ENCODE measurements at regions not wholly inside any gene's neighbourhood (a gene's known extent, or its start where the extent isn't known, plus 50 kb on each side); places are given as distances from the start of the nearest gene placed in this dataset.

DNA sequence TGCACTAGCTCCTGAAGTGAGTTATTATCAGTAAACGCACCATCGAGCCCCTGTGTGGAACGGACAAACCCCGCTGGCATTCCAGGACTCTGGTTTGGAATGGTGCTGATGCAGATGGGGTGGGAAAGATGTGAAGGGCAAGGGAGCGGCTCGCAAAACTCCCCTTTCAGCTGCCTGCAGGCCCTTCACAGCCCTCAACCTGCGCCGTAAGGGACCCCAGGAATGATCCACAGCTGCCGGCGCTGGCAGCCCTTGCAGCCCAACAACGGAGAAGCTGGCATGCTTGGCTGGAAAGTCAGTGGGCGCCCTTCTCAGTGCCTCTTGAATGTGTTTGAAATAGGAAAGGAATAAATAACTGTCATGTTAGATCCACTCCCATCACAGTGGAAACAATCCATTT lies 1445.5 kb downstream of the BRD1 start (continued):
- no peak for TF ChIP-seq ZNF114 (CRISPR knock-in tag; IDR thresholded peaks at IDR 0.05)
- no peak for TF ChIP-seq EZH2phosphoT487 (IDR thresholded peaks at IDR 0.05; ENCODE audit: unreplicated experiment)
- TF ChIP-seq, protein P1, sequence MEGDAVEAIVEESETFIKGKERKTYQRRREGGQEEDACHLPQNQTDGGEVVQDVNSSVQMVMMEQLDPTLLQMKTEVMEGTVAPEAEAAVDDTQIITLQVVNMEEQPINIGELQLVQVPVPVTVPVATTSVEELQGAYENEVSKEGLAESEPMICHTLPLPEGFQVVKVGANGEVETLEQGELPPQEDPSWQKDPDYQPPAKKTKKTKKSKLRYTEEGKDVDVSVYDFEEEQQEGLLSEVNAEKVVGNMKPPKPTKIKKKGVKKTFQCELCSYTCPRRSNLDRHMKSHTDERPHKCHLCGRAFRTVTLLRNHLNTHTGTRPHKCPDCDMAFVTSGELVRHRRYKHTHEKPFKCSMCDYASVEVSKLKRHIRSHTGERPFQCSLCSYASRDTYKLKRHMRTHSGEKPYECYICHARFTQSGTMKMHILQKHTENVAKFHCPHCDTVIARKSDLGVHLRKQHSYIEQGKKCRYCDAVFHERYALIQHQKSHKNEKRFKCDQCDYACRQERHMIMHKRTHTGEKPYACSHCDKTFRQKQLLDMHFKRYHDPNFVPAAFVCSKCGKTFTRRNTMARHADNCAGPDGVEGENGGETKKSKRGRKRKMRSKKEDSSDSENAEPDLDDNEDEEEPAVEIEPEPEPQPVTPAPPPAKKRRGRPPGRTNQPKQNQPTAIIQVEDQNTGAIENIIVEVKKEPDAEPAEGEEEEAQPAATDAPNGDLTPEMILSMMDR (conservative IDR thresholded peaks at IDR 0.05; ENCODE audit: low read depth in 2 of 2): no peak
- no peak for TF ChIP-seq EZH2 (IDR thresholded peaks at IDR 0.05; ENCODE audit: low read depth, unreplicated experiment)

DNA sequence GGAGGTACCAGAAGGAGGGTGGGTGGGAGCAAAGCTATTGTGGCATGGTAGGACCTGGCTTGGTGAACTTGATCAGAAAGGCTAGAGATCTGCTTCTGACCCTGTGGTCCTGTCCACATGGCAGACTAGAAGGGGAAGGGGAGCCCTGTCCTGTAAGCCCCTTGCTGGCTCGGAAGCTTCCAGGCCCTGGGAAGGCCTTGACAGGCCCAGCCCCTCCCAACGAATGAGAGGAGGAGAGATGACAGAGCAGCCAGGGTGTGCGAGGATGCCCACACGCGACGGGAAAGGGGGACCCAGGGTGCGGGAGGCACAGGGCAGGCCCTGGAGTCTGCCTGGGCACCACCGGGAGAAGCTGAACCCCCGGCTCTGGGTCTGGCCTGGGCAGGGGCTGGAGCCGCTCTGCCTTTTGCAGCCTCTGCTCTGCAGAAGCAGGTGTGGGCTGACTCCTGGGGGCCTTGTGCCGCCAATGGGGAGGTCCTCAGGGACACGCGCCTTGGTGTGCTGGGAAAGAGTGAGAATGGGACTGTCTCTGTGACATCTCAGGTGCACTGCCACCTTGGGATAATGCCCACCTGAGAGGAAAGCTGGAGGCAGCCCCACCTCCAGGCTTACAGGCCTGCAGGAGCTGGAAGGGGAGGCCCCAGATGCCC lies 1447.5 kb downstream of the BRD1 start:
- H3K36me3 Mint-ChIP-seq (ENCODE audit: low read depth): peaks cover 4% of the 10 kb centered on the region; the same call in 2 of the 3 replicates
- H3F3A ChIP-seq (replicated peaks; ENCODE audit: low read depth): no peaks in the 10 kb centered on the region
- ATAC-seq: no peak
- H3K79me2 ChIP-seq (replicated peaks; ENCODE audit: insufficient read depth): no peaks in the 10 kb centered on the region
- peaks cover 13% of the 10 kb centered on the region; the same call in 2 of the 3 replicates for H3K9me3 Mint-ChIP-seq
- H3K36me3 ChIP-seq (ENCODE audit: insufficient read depth): no peaks in the 10 kb centered on the region
- no peak for TF ChIP-seq ZNF114 (CRISPR knock-in tag; IDR thresholded peaks at IDR 0.05)
- no peak for TF ChIP-seq EZH2phosphoT487 (IDR thresholded peaks at IDR 0.05; ENCODE audit: unreplicated experiment)
- TF ChIP-seq, protein P2, sequence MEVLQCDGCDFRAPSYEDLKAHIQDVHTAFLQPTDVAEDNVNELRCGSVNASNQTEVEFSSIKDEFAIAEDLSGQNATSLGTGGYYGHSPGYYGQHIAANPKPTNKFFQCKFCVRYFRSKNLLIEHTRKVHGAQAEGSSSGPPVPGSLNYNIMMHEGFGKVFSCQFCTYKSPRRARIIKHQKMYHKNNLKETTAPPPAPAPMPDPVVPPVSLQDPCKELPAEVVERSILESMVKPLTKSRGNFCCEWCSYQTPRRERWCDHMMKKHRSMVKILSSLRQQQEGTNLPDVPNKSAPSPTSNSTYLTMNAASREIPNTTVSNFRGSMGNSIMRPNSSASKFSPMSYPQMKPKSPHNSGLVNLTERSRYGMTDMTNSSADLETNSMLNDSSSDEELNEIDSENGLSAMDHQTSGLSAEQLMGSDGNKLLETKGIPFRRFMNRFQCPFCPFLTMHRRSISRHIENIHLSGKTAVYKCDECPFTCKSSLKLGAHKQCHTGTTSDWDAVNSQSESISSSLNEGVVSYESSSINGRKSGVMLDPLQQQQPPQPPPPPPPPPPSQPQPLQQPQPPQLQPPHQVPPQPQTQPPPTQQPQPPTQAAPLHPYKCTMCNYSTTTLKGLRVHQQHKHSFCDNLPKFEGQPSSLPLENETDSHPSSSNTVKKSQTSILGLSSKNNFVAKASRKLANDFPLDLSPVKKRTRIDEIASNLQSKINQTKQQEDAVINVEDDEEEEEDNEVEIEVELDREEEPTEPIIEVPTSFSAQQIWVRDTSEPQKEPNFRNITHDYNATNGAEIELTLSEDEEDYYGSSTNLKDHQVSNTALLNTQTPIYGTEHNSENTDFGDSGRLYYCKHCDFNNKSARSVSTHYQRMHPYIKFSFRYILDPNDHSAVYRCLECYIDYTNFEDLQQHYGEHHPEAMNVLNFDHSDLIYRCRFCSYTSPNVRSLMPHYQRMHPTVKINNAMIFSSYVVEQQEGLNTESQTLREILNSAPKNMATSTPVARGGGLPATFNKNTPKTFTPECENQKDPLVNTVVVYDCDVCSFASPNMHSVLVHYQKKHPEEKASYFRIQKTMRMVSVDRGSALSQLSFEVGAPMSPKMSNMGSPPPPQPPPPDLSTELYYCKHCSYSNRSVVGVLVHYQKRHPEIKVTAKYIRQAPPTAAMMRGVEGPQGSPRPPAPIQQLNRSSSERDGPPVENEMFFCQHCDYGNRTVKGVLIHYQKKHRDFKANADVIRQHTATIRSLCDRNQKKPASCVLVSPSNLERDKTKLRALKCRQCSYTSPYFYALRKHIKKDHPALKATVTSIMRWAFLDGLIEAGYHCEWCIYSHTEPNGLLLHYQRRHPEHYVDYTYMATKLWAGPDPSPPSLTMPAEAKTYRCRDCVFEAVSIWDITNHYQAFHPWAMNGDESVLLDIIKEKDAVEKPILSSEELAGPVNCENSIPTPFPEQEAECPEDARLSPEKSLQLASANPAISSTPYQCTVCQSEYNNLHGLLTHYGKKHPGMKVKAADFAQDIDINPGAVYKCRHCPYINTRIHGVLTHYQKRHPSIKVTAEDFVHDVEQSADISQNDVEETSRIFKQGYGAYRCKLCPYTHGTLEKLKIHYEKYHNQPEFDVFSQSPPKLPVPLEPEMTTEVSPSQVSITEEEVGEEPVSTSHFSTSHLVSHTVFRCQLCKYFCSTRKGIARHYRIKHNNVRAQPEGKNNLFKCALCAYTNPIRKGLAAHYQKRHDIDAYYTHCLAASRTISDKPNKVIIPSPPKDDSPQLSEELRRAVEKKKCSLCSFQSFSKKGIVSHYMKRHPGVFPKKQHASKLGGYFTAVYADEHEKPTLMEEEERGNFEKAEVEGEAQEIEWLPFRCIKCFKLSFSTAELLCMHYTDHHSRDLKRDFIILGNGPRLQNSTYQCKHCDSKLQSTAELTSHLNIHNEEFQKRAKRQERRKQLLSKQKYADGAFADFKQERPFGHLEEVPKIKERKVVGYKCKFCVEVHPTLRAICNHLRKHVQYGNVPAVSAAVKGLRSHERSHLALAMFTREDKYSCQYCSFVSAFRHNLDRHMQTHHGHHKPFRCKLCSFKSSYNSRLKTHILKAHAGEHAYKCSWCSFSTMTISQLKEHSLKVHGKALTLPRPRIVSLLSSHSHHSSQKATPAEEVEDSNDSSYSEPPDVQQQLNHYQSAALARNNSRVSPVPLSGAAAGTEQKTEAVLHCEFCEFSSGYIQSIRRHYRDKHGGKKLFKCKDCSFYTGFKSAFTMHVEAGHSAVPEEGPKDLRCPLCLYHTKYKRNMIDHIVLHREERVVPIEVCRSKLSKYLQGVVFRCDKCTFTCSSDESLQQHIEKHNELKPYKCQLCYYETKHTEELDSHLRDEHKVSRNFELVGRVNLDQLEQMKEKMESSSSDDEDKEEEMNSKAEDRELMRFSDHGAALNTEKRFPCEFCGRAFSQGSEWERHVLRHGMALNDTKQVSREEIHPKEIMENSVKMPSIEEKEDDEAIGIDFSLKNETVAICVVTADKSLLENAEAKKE (CRISPR knock-in tag; IDR thresholded peaks at IDR 0.05): no peak
- no peaks in the 10 kb centered on the region for H3K4me1 ChIP-seq (ENCODE audit: insufficient read depth)
- H4K20me1 ChIP-seq (replicated peaks; ENCODE audit: insufficient read depth): no peaks in the 10 kb centered on the region
- H3K4me3 Mint-ChIP-seq: no peak overlapping the region
- H3K27ac ChIP-seq (ENCODE audit: low read depth): no peak overlapping the region
- H2AFZ ChIP-seq: no peak overlapping the region
- H3K9me2 ChIP-seq (ENCODE audit: insufficient read depth): no peaks in the 10 kb centered on the region
- no peaks in the 10 kb centered on the region for H3K27me3 ChIP-seq (ENCODE audit: insufficient read depth)
- H3K4me3 ChIP-seq: no peak overlapping the region
- H3K27me3 Mint-ChIP-seq (ENCODE audit: insufficient read depth, low read depth, poor library complexity): peaks cover 6% of the 10 kb centered on the region
- no peak for DNase-seq (ENCODE audit: low spot score)
- no peak overlapping the region for H3K27ac Mint-ChIP-seq
- H3K4me2 ChIP-seq: no peak overlapping the region
- H3K4me1 Mint-ChIP-seq: peaks cover 13% of the 10 kb centered on the region

Data from GM23338 (cell line).